Activated CD4-positive, alpha-beta T cell treated with anti-CD3 and anti-CD28 coated beads, Interleukin-2, amount 10 ng/mL, durations not matched to agents 24 days and 14 days (primary cell): ENCODE measurements at regions not wholly inside any gene's neighbourhood (a gene's known extent, or its start where the extent isn't known, plus 50 kb on each side); places are given as distances from the start of the nearest gene placed in this dataset.

Experiments used
- DNase-seq: peaks from one replicate; pipeline ENCODE4 v3.0.0; 2022
- H3K27ac Mint-ChIP-seq: one replicate; pipeline ENCODE4 v1.8.0; 2022; ENCODE audit warnings: mild to moderate bottlenecking, mixed read lengths
- H3K27me3 Mint-ChIP-seq: one replicate; pipeline ENCODE4 v1.8.0; 2022; ENCODE audit warnings: mixed read lengths
- H3K36me3 Mint-ChIP-seq: one replicate; pipeline ENCODE4 v1.8.0; 2022; ENCODE audit warnings: low read depth, mild to moderate bottlenecking, mixed read lengths
- H3K4me1 Mint-ChIP-seq: one replicate; pipeline ENCODE4 v1.8.0; 2021; ENCODE audit warnings: mixed read lengths
- H3K4me3 Mint-ChIP-seq: one replicate; pipeline ENCODE4 v1.8.0; 2022; ENCODE audit warnings: mild to moderate bottlenecking, moderate library complexity, mixed read lengths
- H3K9me3 Mint-ChIP-seq: one replicate; pipeline ENCODE4 v1.8.0; 2021; ENCODE audit warnings: mixed read lengths
- intact Hi-C: fragments of 100-400 bp; cut with micrococcal nuclease; formaldehyde crosslinking; loops from one replicate; pipeline ENCODE4 v1.15.1; 2023

DNA sequence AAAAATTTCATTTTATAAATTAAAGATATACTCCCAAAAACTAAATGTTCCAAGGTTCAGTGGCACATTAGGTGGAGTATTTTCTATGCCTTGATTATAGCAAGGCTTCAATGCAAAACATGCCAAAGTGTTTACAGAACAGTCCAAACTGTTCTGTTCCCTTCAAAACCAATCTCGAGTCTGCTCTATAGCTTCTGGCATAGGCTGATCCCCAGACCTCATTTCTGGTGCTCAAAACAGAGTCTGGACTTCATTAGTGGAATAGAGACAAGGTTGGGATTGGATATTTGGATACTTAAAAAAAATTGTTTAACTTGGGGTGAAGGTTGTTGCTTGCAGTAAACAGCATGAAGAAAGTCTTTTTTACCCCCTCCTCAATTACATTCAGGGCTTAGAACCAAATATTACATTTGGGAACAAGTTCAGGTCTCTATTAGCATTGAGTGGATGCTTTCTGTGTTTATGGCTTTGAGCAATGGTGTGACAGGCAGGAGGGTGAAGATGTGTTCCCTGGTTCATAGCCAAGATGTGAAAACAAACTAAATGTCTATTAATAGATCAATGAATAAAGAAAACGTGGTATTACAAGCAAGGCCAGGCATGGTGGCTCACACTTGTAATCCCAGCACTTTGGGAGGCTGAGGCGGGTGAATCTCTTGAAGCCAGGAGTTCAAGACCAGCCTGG lies 208.1 kb upstream of the RND3 start:
- DNase-seq, result no peak
- Mint-ChIP-seq H3K27ac (no peak overlapping the region), H3K4me1 (no peaks in the 10 kb centered on the region), H3K36me3 (no peaks in the 10 kb centered on the region), H3K9me3 (no peaks in the 10 kb centered on the region), H3K4me3 (no peak overlapping the region), H3K27me3 (no peaks in the 10 kb centered on the region)
- intact Hi-C loops, result no loop called here

DNA sequence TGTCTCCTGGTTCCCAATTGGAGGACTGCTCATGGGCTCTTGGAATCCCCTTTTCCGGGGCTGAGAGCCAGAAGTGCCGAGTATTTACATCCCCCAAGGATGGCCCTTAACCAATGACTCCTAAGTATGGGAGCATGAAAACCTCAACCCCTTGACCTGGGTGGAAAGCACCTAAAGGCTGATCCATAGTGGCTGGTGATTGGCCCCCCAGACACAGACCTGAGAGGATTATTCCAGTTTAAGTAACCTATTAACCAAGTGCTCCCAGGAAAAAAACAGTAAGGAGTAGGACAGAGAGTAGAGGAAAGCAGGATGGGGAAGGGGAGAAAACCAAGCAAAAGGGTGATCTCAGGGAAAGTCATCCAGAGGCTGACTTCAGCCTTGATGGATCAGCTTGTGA lies 206.1 kb upstream of the RND3 start:
- H3K9me3 Mint-ChIP-seq, result no peaks in the 10 kb centered on the region

GRCh38 chr2:150690870-150691269 lies 203.4 kb upstream of the RND3 start:
- intact Hi-C loops, result no loop called here
- H3K27ac Mint-ChIP-seq, result no peak overlapping the region
- H3K36me3 Mint-ChIP-seq, result no peaks in the 10 kb centered on the region
- no peak overlapping the region for H3K4me3 Mint-ChIP-seq
- no peaks in the 10 kb centered on the region for H3K27me3 Mint-ChIP-seq
- no peaks in the 10 kb centered on the region for H3K9me3 Mint-ChIP-seq
- H3K4me1 Mint-ChIP-seq, result no peaks in the 10 kb centered on the region
- DNase-seq, result no peak

More for the DNA sequence above, 206.1 kb upstream of the RND3 start:
- intact Hi-C loops, result no loop called here
- H3K27ac Mint-ChIP-seq, result no peak overlapping the region
- H3K4me3 Mint-ChIP-seq, result no peak overlapping the region
- no peaks in the 10 kb centered on the region for H3K4me1 Mint-ChIP-seq
- no peaks in the 10 kb centered on the region for H3K36me3 Mint-ChIP-seq
- no peak for DNase-seq
- no peaks in the 10 kb centered on the region for H3K27me3 Mint-ChIP-seq

- no peaks in the 10 kb centered on the region for H3K4me1 Mint-ChIP-seq
- H3K9me3 Mint-ChIP-seq, result no peaks in the 10 kb centered on the region
- no peaks in the 10 kb centered on the region for H3K36me3 Mint-ChIP-seq
- H3K4me3 Mint-ChIP-seq, result no peak overlapping the region
- no peak overlapping the region for H3K27ac Mint-ChIP-seq
- no peak for DNase-seq
- intact Hi-C loops, result no loop called here
- H3K27me3 Mint-ChIP-seq, result no peaks in the 10 kb centered on the region
Measured at GRCh38 chr2:150690261-150690660, 202.8 kb upstream of the RND3 start.

DNA sequence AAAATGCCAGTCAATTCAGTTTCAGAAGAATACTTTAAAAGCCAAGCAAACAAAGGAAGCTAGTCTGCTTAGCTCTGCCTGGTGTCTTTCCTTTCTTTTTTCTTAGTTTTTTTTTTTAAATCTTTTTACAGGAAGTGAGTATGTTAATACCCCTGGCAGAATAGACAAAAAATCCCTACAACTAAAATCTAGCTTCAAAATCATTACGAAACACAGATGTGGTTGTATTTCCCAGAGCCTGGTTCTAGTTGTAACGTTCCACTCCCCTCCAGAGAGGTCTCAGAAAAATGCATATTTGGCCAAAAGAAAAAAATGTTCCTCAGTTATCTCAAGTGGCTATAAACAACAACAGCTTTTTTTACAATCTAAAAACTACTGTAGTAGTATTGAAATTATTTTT lies 202.1 kb upstream of the RND3 start:
- no peak overlapping the region for H3K27ac Mint-ChIP-seq
- DNase-seq, result no peak
- H3K4me3 Mint-ChIP-seq, result no peak overlapping the region
- no peaks in the 10 kb centered on the region for H3K4me1 Mint-ChIP-seq
- H3K9me3 Mint-ChIP-seq, result no peaks in the 10 kb centered on the region
- intact Hi-C loops, result no loop called here
- H3K27me3 Mint-ChIP-seq, result no peaks in the 10 kb centered on the region
- H3K36me3 Mint-ChIP-seq, result no peaks in the 10 kb centered on the region

DNA sequence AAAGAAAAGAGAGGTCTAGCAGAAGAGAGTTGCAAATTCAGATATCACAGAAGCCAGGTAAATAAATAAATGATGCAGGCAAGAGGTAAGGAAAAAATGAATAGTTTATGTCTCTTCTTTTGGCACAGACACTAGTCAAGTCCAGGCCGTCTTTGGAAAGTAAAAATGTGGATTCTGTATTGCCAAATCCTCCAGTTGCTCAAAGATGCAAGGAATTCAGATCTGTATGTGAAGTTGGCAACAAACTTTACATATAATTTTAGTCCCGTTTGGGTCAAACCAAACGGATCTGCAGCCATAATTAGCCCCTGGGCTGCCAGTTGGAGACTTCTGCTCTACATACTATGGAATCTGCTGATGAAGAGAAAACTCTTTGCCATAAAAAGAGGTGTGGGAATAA lies 200.5 kb upstream of the RND3 start:
- Mint-ChIP-seq H3K4me1 (no peaks in the 10 kb centered on the region), H3K27ac (no peak overlapping the region), H3K27me3 (no peaks in the 10 kb centered on the region), H3K36me3 (no peaks in the 10 kb centered on the region), H3K4me3 (no peak overlapping the region), H3K9me3 (no peaks in the 10 kb centered on the region)
- intact Hi-C loops, result no loop called here
- DNase-seq, result no peak

- intact Hi-C loops, result no loop called here
- Mint-ChIP-seq H3K36me3 (no peaks in the 10 kb centered on the region), H3K4me3 (no peak overlapping the region), H3K4me1 (no peaks in the 10 kb centered on the region), H3K9me3 (no peaks in the 10 kb centered on the region), H3K27ac (no peak overlapping the region), H3K27me3 (no peaks in the 10 kb centered on the region)
- no peak for DNase-seq
Measured at GRCh38 chr2:150686391-150686790, 198.9 kb upstream of the RND3 start.

DNA sequence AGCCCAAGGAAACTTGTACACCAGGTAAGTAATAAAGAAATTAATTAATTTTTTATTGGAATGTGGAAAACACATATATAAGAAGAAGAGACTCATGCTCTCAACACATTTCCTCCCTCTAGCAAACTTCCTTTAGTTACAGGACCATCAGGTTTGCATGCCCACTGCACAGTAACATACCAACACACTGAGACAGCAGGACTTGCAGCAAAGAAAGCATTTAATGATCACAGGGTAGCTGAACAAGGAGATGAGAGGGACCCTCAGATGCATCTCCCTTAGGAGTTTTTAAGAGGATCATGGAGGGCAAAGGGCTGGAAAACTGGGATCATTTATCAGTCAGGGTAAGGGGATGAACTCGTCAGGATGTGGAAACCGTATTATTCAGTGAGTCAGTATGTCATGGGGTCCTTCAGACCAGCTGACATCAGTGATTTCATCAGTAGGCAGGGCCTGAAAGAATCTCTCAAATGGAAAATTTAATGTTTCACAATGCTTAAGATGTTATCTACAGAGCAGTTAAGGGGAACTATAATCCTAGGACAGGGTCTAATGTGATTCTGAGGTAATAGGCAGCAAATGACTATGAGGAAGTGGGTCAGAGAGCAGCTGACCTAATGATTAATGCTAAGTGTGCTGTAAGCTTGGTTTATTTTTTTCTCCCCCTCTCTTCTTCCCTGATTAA lies 193.8 kb upstream of the RND3 start:
- Mint-ChIP-seq H3K4me1 (no peaks in the 10 kb centered on the region), H3K27ac (no peak overlapping the region), H3K9me3 (no peaks in the 10 kb centered on the region), H3K27me3 (no peaks in the 10 kb centered on the region), H3K36me3 (no peaks in the 10 kb centered on the region), H3K4me3 (no peak overlapping the region)
- DNase-seq, result no peak
- intact Hi-C loops, result no loop called here

DNA sequence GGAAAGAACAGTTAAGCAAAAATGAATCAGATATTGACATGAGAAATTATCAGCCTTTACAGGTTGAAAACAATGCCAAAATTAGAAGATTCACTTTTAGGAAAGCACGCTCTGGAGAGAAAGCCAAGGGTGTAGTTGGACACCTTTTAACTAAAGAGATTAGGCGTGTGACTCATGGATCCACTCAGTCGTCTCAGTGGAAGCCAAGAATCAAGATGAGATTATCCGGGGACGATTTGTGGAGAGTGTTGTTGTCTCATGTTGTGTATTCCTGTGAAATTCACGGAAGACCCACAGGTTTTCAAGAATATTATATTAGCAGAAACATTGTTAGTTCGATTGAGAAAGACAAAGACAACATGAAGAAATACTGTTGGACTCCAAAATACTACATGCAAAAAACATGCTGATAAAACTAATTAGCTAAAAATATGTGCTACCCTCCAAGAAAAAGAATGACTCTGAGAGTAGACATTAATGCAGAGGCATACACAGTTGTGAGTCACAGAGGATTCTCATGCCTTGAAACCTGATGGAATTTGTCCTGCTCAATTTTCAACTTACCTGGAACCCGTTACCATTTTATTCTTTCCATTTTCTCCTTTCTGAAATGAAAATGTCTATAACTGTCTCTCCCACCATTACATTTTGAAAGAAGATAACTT lies 192.1 kb upstream of the RND3 start:
- Mint-ChIP-seq H3K4me3 (no peak overlapping the region), H3K9me3 (no peaks in the 10 kb centered on the region), H3K36me3 (no peaks in the 10 kb centered on the region), H3K4me1 (no peaks in the 10 kb centered on the region), H3K27ac (no peak overlapping the region), H3K27me3 (no peaks in the 10 kb centered on the region)
- DNase-seq, result no peak
- intact Hi-C loops, result no loop called here

DNA sequence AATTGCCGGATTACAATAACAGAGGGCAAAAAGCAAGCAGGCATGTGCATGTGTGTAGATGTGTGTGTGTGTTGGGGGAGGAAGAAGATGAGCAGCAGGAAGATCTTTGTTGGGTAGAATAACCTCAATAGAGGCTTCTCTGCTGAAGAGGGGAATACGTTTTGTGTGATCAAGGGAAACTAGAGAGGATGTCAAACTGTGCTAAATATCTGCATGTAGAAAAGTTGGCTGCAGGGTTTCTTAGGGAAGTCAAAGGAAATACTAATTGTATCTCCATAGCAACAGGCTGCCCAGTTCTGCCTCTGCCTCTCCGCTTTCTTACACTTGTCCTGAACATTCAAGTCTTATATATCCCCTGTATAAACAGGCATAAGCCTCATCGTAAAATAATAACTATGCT lies 190.1 kb upstream of the RND3 start:
- no peaks in the 10 kb centered on the region for H3K36me3 Mint-ChIP-seq
- no peaks in the 10 kb centered on the region for H3K4me1 Mint-ChIP-seq
- H3K9me3 Mint-ChIP-seq, result no peaks in the 10 kb centered on the region
- intact Hi-C loops, result no loop called here
- no peak overlapping the region for H3K27ac Mint-ChIP-seq
- H3K27me3 Mint-ChIP-seq, result no peaks in the 10 kb centered on the region
- DNase-seq, result no peak
- H3K4me3 Mint-ChIP-seq, result no peak overlapping the region

DNA sequence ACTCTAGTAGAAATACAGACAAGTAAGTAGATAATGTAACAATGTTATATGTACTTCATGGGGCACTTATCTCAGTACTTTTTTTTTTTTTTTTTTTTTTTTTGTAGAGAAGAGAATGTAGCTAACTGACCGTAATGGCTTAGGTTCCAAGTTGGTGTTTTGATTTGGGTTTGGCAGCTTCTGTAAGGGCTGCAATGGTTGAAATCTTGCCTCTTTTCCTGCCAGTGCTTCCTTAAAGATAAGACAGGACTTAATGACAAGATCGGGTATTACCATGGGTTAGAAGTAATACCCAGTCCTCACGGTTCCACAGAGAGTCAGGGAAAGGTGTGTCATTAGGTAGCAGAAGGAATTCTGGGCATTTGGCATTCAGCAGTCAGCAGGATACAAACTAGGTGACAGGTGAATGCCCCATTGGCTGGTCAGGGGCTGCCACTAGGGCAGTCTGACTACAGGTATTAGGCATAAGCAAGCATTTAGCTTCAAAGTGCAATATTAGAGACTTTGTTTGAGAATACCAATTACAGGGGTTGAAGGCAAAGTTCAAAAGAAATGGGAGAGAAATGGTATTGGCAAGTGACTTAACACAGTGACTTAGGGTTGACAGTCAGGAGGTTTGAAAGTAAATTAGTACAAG lies 189.4 kb upstream of the RND3 start:
- DNase-seq, result no peak
- no peaks in the 10 kb centered on the region for H3K9me3 Mint-ChIP-seq
- no peak overlapping the region for H3K27ac Mint-ChIP-seq
- intact Hi-C loops, result no loop called here
- H3K27me3 Mint-ChIP-seq, result no peaks in the 10 kb centered on the region
- no peak overlapping the region for H3K4me3 Mint-ChIP-seq
- no peaks in the 10 kb centered on the region for H3K4me1 Mint-ChIP-seq
- no peaks in the 10 kb centered on the region for H3K36me3 Mint-ChIP-seq

GRCh38 chr2:150675807-150676206 lies 188.3 kb upstream of the RND3 start:
- no peaks in the 10 kb centered on the region for H3K4me1 Mint-ChIP-seq
- no peak for DNase-seq
- H3K36me3 Mint-ChIP-seq, result no peaks in the 10 kb centered on the region
- no peaks in the 10 kb centered on the region for H3K27me3 Mint-ChIP-seq
- no peaks in the 10 kb centered on the region for H3K9me3 Mint-ChIP-seq
- H3K4me3 Mint-ChIP-seq, result no peak overlapping the region
- no peak overlapping the region for H3K27ac Mint-ChIP-seq
- intact Hi-C loops, result no loop called here

DNA sequence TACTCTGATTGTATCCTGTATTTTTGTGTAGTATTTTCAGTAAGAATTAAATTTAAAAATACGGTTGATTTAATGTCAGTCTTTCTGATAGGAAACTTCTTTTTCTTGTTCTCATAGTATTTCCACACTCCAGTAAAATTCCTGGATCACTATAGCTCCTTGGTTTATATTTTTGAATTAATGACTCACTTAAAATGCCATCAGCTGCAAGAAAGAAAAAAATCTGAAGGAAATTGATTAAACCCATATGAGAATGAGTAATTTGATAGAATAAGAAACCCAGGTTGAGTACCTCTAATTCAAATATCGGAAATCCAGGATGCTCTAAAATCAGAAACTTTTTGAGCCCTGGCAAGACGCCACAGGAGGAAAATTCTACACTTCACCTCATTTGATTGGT lies 186.8 kb upstream of the RND3 start:
- H3K4me3 Mint-ChIP-seq, result no peak overlapping the region
- DNase-seq, result no peak
- H3K9me3 Mint-ChIP-seq, result no peaks in the 10 kb centered on the region
- intact Hi-C loops, result no loop called here
- no peak overlapping the region for H3K27ac Mint-ChIP-seq
- H3K36me3 Mint-ChIP-seq, result no peaks in the 10 kb centered on the region
- H3K27me3 Mint-ChIP-seq, result no peaks in the 10 kb centered on the region
- no peaks in the 10 kb centered on the region for H3K4me1 Mint-ChIP-seq

GRCh38 chr2:150672311-150672710 lies 184.8 kb upstream of the RND3 start:
- no peak for DNase-seq

More at GRCh38 chr2:150672311-150672710, 184.8 kb upstream of the RND3 start:
- Mint-ChIP-seq H3K4me3 (no peak overlapping the region), H3K4me1 (no peaks in the 10 kb centered on the region), H3K36me3 (no peaks in the 10 kb centered on the region), H3K27me3 (no peaks in the 10 kb centered on the region), H3K9me3 (no peaks in the 10 kb centered on the region), H3K27ac (no peak overlapping the region)
- intact Hi-C loops, result no loop called here
